Uterus (tissue), 3 donors: ENCODE measurements at regions not wholly inside any gene's neighbourhood (a gene's known extent, or its start where the extent isn't known, plus 50 kb on each side); places are given as distances from the start of the nearest gene placed in this dataset.

Source experiments
- DNase-seq, 2 donors: peaks; one replicate each; pipeline ENCODE4 v3.0.0-alpha.2; 2019 to 2020
- H3K27ac ChIP-seq, 2 donors: fragments of 200-600 bp; sonication (generic); 1 replicate in 1 of 2; 2 replicates in 1 of 2; pipeline ENCODE4 v1.5.1; 2016 to 2018
- H3K27me3 ChIP-seq, 2 donors: fragments of 200-600 bp; sonication (generic); one replicate each; pipeline ENCODE4 v1.5.1; 2018 to 2019; ENCODE audit warnings: control low read depth in 1 of 2
- H3K36me3 ChIP-seq, 2 donors: fragments of 200-600 bp; sonication (generic); one replicate each; pipeline ENCODE4 v1.5.1; 2019; ENCODE audit warnings: control low read depth in 1 of 2
- H3K4me1 ChIP-seq, 2 donors: fragments of 200-600 bp; sonication (generic); one replicate each; pipeline ENCODE4 v1.5.1; 2018 to 2019; ENCODE audit warnings: control low read depth in 1 of 2
- H3K4me3 ChIP-seq, 2 donors: fragments of 200-600 bp; sonication (generic); 1 replicate in 1 of 2; 2 replicates in 1 of 2; pipeline ENCODE4 v1.5.1; 2018 to 2019; ENCODE audit warnings: mild to moderate bottlenecking in 1 of 2
- H3K9me3 ChIP-seq, 2 donors: fragments of 200-600 bp; sonication (generic); one replicate each; pipeline ENCODE4 v1.5.1; 2019; ENCODE audit warnings: control low read depth in 1 of 2
- CTCF ChIP-seq, 4 experiments: fragments of 200-600 bp in 2 of 4; fragments of 450-650 bp in 2 of 4; sonication (generic) in 2 of 4; IDR thresholded peaks; one replicate each; pipeline ENCODE4 v1.5.1; 2016 to 2019; ENCODE audit warnings: antibody characterized with exemption in 4 of 4, mild to moderate bottlenecking in 2 of 4, moderate library complexity in 1 of 4
- POLR2A ChIP-seq, 2 donors: fragments of 450-650 bp; IDR thresholded peaks; one replicate each; pipeline ENCODE4 v1.6.1; 2016; ENCODE audit warnings: antibody characterized with exemption in 2 of 2, mild to moderate bottlenecking in 1 of 2, moderate library complexity in 1 of 2
- intact Hi-C: fragments of 100-400 bp; cut with DNase I; formaldehyde crosslinking; loops from one replicate; pipeline ENCODE4 v1.15.1; 2023; ENCODE audit warnings: low total_unique reads
- donor health status: DM: yes; HTN: yes; CAD: no.

DNA sequence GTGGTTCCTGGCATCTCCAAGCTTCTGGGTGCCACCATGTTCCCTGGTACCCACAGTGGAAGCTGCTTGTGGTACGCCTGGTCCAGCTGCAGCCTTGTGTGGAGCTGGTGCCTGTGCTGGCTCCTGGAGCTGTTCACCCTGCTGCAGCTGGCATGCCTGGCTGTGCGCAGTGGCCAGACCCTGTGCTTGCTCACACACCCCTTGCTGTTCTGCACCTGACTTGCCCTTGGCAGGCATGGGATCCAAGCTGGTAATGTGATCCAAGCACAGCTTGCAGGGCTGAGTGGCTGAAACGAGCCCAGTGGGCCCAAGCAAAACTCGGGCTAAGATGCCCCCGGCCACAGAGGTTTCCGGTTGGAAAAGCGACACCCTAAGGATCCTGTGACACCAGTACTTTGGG lies 104.7 kb upstream of the CLMP start:
- H3K27ac ChIP-seq = no peak overlapping the region
- no peaks in the 10 kb centered on the region for H3K9me3 ChIP-seq
- H3K36me3 ChIP-seq = no peaks in the 10 kb centered on the region
- H3K4me1 ChIP-seq = no peaks in the 10 kb centered on the region
- intact Hi-C loops = loop anchor here (10.0 kb wide), 1 partner anchor 185 kb away; no protein-coding TSS in a partner anchor
- no peak for TF ChIP-seq POLR2A (IDR thresholded peaks at IDR 0.05)
- TF ChIP-seq CTCF (IDR thresholded peaks at IDR 0.05) = no peak
- no peaks in the 10 kb centered on the region for H3K27me3 ChIP-seq
- DNase-seq = no peak
- no peak overlapping the region for H3K4me3 ChIP-seq

GRCh38 chr11:123298488-123299447 lies 103.7 kb upstream of the CLMP start:
- DNase-seq = no peak
- H3K4me1 ChIP-seq = no peaks in the 10 kb centered on the region
- H3K4me3 ChIP-seq = no peak overlapping the region
- intact Hi-C loops = no loop called here
- no peaks in the 10 kb centered on the region for H3K9me3 ChIP-seq
- no peaks in the 10 kb centered on the region for H3K36me3 ChIP-seq
- H3K27me3 ChIP-seq = no peaks in the 10 kb centered on the region
- no peak overlapping the region for H3K27ac ChIP-seq
- TF ChIP-seq POLR2A (IDR thresholded peaks at IDR 0.05) (no peak), CTCF (IDR thresholded peaks at IDR 0.05) (no peak)

- intact Hi-C loops = no loop called here
Observed at GRCh38 chr11:123292647-123293046, 97.6 kb upstream of the CLMP start.

DNA sequence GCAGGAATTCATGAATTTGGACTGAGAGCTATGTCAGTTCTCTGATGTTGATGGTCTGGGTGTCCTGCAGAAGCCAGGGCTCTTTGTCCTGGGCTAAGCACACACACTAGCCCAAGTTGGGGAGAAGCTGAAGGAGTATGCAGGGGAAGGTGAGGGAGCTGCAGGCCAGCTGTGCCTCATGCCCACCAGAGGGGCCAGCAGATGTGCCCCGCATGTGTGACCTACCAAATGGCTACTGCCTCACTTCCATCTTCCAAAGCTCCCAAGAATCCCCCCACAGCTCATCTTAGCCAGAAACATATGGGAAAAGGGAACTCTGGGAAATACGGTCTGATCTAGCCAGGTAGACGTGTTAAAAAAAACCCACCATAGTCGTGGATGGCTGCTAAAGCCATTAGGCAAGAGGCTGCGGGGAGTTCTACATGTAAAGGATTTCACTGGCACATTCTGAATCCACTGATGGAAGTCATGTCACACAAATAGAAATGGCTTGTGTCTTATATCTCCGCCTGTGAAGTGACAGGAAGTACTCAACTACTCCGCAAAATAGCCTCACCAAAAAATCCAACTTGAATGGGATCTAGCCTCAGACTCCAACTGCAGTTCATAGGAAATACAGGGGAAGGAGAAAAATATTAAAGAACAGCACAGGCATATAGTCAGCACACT lies 96.3 kb upstream of the CLMP start:
- intact Hi-C loops = no loop called here
- H3K4me3 ChIP-seq = no peak overlapping the region

More at GRCh38 chr11:123292647-123293046, 97.6 kb upstream of the CLMP start:
- TF ChIP-seq CTCF (IDR thresholded peaks at IDR 0.05) = no peak
- no peak for TF ChIP-seq POLR2A (IDR thresholded peaks at IDR 0.05)
- no peak overlapping the region for H3K27ac ChIP-seq
- no peak for DNase-seq
- no peaks in the 10 kb centered on the region for H3K9me3 ChIP-seq
- no peak overlapping the region for H3K4me3 ChIP-seq
- no peaks in the 10 kb centered on the region for H3K27me3 ChIP-seq
- no peaks in the 10 kb centered on the region for H3K36me3 ChIP-seq
- no peaks in the 10 kb centered on the region for H3K4me1 ChIP-seq

More for the DNA sequence above, 96.3 kb upstream of the CLMP start:
- Histone ChIP-seq H3K9me3 (no peaks in the 10 kb centered on the region), H3K4me1 (no peaks in the 10 kb centered on the region), H3K36me3 (no peaks in the 10 kb centered on the region), H3K27ac (no peak overlapping the region), H3K27me3 (no peaks in the 10 kb centered on the region)
- TF ChIP-seq CTCF (IDR thresholded peaks at IDR 0.05) = no peak
- no peak for TF ChIP-seq POLR2A (IDR thresholded peaks at IDR 0.05)
- DNase-seq = no peak
